Fibroblast of peridontal ligament (primary cell): ENCODE measurements at regions not wholly inside any gene's neighbourhood (a gene's known extent, or its start where the extent isn't known, plus 50 kb on each side); places are given as distances from the start of the nearest gene placed in this dataset.

Experiments
- DNase-seq: peaks from one replicate; pipeline ENCODE4 v3.0.0-alpha.2; 2010; ENCODE audit errors: extremely low read depth

DNA sequence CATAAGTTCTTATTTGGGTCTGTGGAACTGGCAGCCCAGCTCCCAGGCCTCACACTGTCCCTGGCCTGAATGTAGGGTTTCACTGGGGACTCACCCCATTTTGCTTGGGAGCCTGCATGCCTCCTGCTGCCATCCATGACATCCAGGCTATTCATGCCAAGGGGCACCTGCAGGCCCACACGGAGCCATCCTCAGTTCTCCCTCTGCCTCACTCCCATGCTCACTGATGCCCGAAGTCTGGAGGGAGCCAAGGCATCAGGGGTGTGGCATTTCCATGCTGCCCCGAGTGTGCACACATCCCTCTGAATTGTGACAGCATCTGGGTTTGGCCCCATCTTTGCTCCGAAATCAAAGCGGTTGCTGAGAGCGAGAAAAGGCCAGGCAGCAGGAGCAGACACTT, 67.4 kb upstream of the ZNF804A start:
- no peak for DNase-seq

DNA sequence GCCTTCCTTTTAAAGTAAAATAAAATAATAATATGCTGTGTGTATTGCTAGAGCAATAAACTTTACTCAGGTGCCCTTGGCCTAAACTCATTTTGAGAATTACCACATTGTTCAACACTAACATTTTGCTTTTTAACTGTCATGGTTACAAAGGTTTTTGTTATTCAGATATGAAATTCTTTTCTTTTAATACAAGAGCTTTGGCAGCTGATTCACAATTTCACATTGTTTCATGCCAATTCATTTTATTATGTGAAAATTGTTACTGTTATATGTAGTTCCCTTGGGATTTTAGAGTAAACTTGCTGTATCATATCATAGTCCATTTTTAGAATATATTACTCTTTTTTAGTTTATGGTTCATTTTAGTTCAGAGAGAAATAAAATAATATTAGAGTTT, 65.8 kb upstream of the ZNF804A start:
- DNase-seq = peak; percentile 50

GRCh38 chr2:184534986-184535385, 63.3 kb upstream of the ZNF804A start:
- DNase-seq = peak; percentile 25

DNA sequence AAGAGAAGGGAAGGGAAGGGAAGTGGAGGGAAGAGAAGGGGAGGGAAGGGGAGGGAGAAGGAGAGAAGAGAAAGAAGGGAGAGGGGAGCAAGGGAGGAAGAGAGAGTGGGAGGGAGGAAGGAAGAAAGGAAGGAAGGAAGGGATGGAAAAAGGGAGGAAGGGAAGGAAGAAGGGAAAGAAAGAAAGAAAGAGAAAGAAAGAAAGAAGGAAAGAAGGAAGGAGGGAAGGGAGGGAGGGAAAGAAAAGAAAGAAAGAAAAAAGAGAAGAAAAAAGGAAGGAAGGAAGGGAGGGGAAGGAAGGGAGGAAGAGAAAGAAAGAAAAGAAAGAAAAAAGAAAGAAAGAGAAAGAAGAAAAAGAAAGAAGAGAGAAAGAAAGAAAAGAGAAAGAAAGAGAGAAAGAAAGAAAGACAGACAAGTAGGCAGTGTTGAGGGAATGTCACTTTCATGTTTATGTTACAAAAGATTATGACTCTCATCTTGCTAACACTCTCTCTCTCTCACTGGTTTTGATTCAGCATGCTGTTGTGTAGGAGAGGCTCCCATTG, 58.0 kb upstream of the ZNF804A start:
- no peak for DNase-seq

DNA sequence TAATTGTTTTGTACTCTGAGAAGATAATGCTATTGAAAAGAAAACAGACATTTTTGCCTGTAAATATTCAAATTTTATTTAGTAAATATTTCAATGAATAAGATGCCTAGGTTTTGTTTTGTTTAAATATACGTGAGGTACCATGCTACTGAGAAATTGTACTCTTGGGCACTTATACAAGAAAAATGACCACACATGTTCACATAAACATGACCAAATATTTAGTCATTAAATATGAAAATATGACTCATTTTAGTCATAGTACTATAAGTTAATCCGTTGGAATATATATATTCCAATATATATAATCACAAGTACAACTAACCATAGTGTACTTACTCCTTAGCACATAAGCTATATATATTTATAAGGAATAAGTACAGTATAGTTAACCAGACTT, 56.7 kb upstream of the ZNF804A start:
- DNase-seq = no peak

GRCh38 chr2:184543832-184544231, 54.5 kb upstream of the ZNF804A start:
- no peak for DNase-seq
